Choroid plexus epithelial cell (primary cell): ENCODE measurements at regions not wholly inside any gene's neighbourhood (a gene's known extent, or its start where the extent isn't known, plus 50 kb on each side); places are given as distances from the start of the nearest gene placed in this dataset.

Experiments used
- DNase-seq: peaks from one replicate; pipeline ENCODE4 v3.0.0-alpha.2; 2010; ENCODE audit warnings: low read depth
- H3K4me3 ChIP-seq: 2 replicates; pipeline ENCODE4 v1.5.1; 2011; ENCODE audit warnings: low read depth, mild to moderate bottlenecking, control low read depth, low read length, moderate library complexity
- TF ChIP-seq, protein P1 (sequence below): conservative IDR thresholded peaks from 2 replicates; pipeline ENCODE4 v1.5.1; 2011; ENCODE audit warnings: low read depth, mild to moderate bottlenecking, control low read depth, inconsistent platforms, low read length, moderate library complexity

DNA sequence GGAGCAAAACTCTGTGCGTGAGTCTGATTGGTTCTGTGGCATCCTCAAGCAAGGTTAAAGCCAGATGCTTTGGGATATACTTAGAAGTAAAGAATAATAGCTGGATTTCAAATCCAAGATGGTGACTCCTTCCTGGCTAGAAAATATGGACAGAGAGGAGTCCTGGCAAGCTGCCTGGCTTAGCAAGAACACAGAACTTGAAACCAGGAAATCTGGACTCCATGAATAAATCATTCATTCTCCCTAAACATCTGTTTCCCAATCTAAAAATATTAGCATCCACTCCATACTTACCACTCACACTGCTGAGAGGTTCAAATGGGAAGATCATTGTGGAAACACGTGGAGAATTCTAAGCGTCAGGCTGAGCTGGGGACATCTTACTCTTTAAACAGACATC lies 1074.1 kb upstream of the AUTS2 start:
- TF ChIP-seq, protein P1, sequence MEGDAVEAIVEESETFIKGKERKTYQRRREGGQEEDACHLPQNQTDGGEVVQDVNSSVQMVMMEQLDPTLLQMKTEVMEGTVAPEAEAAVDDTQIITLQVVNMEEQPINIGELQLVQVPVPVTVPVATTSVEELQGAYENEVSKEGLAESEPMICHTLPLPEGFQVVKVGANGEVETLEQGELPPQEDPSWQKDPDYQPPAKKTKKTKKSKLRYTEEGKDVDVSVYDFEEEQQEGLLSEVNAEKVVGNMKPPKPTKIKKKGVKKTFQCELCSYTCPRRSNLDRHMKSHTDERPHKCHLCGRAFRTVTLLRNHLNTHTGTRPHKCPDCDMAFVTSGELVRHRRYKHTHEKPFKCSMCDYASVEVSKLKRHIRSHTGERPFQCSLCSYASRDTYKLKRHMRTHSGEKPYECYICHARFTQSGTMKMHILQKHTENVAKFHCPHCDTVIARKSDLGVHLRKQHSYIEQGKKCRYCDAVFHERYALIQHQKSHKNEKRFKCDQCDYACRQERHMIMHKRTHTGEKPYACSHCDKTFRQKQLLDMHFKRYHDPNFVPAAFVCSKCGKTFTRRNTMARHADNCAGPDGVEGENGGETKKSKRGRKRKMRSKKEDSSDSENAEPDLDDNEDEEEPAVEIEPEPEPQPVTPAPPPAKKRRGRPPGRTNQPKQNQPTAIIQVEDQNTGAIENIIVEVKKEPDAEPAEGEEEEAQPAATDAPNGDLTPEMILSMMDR, result no peak
- no peak for DNase-seq
- no peak overlapping the region for H3K4me3 ChIP-seq

DNA sequence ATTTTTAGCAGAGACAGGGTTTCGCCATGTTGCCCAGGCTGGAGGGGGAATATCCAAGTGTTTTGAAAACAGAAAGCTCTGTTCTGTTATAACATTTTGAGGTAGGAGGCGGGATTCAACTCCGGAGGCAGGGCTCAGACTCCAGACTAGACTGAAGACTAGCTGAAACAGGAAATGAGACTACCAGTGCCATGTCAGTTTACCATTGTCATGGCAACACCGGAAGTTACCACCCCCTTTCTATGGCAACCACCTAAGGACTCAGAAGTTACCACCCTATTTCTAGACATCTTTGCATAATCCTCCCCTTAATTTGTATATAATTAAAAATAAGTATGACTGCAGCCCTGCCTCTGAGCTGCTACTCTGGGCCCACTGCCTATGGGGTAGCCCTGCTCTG lies 1069.1 kb upstream of the AUTS2 start:
- DNase-seq, result no peak
- no peak overlapping the region for H3K4me3 ChIP-seq
- TF ChIP-seq, protein P1, result no peak

DNA sequence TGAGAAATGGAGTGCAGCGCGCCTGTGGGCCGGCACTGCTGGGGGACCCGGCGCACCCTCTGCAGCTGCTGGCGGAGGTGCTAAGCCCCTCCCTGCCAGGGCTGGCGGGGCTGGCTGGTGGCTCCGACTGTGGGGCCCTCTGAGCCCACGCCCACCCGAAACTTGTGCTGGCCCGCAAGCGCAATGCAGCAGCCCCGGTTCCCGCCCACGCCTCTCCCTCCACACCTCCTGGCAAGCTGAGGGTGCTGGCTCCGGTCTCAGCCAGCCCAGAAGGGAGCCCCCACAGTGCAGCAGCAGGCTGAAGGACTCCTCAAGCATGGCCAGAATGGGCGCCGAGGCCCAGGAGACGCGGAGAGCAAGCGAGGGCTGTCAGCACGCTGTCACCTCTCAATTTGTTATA lies 1063.0 kb upstream of the AUTS2 start:
- TF ChIP-seq, protein P1, result no peak
- DNase-seq, result no peak
- no peak overlapping the region for H3K4me3 ChIP-seq

DNA sequence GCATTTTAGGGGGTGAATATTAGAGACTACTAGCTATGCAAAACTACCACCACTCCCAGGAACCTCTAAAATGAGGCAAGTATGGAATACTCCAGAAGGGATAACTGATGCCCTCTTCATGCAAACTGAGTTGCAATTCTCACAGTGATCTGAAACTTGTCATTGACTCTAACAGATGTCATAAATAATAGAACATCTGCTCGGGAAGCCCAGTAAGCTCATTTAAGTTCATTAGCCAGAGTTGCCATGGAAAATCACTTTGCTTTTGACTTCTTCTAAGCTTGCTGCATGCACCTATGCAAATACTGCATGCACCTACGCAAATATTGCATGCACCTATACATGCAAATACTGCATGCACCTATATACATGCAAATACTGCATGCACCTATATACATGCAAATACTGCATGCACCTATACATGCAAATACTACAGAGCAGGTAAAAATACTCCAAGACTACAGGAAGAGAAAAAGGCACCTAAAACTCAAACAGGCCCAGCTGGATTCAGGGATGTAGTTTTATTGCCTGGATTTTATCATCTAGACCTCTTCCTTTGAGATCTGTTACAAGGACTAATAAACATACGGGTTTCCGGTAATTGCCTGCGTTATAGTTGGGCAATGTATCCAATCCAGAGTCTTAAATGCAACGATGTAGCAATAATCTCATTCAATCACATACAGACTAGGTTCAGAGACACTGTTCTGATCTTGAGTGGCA lies 1061.1 kb upstream of the AUTS2 start:
- TF ChIP-seq, protein P1, result no peak
- DNase-seq, result no peak
- no peak overlapping the region for H3K4me3 ChIP-seq

DNA sequence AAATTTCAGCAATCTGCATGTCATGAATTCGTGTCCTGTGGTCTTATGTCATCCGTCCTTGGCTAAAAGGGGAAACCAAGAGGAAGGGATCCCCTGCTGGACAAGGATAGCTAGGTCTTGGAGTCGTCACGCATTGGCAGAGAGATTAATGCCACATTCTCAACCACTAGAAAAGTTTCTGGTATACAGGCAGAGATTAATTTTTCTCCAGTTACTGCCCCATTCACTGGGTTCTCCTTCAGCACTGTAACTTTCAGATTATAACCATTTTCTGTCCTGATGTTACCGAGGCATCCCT lies 1060.6 kb upstream of the AUTS2 start:
- no peak for DNase-seq
- no peak overlapping the region for H3K4me3 ChIP-seq
- TF ChIP-seq, protein P1, result no peak

DNA sequence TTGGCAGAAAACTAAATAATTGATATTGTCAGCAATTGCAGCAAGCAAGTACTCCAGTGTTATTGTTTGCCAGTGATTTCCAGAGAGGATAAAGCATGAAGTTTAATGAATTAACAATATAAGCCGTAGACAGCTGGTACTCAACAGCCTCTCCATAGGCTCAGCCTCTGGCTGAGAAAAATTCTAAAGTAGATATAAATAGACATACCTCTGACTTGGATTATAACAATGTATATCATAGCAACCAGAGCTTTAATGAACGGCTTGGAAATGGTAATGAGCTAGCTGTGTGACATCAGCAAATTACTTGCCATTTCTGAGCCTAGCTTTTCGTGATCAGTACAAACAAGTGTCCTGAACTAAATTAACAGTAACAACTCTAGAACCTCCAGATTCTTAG lies 1055.4 kb upstream of the AUTS2 start:
- no peak for DNase-seq
- TF ChIP-seq, protein P1, result no peak
- no peak overlapping the region for H3K4me3 ChIP-seq

DNA sequence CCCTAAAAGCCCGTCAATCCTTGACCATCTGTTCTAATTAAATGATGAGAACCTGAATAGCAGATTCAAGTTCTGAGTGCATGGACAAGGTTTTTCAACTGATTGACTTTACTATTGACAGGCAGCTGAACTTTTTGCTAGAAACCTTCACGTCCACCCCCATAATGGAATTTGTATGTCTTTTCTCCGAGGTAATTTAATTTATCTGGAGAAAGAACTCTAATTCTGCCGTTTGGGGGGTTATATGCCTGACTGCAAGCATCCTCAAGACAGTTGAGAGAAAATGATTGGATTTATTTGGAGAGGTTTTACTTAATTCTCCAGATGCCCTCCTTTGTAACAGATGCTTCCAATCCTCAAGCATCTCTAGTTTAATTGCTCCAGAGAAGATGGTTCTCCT lies 1053.4 kb upstream of the AUTS2 start:
- no peak overlapping the region for H3K4me3 ChIP-seq
- TF ChIP-seq, protein P1, result no peak
- no peak for DNase-seq
